ENCODE measurements at regions not wholly inside any gene's neighbourhood (a gene's known extent, or its start where the extent isn't known, plus 50 kb on each side); places are given as distances from the start of the nearest gene placed in this dataset.

DNA sequence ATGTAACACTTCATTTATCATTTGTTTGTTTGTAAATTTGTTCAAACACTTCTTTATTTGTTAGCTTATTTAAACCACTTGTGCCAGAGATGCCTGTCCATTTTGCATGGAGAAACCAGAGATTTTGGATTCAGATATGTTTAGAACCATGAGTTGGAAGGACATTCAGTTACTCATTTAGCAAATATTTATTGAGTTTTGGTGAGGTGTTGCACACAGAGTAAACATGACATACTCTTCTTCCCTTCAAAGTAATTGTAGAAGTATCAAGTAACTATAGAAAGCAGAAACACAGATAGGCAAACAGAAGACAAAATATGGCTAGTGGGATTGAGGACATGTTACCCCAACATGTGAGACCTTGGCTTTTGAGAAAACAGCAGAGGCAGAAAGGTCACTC, 136.8 kb upstream of the USP25 start:
- ChIA-PET CTCF (ENCODE audit: low intra/inter-chr PET ratio, low total read pairs) (interaction anchor here (1.4 to 2.1 kb wide), 2 partner anchors 729 to 1189 kb away, joined by 3 to 13 read pairs; no protein-coding TSS in a partner anchor), POLR2A (no interaction called here)
- intact Hi-C loops (cut with micrococcal nuclease; ENCODE audit: unreplicated experiment): loop anchor here (1.0 to 5.0 kb wide), 4 partner anchors 729 to 1334 kb away; no protein-coding TSS in a partner anchor
- ATAC-seq (no peak), DNase-seq (ENCODE audit: low spot score) (no peak), FAIRE-seq (no peak)
- BruUV-seq (replicated peaks): no TSS peak
- Histone ChIP-seq H3K9me3 (ENCODE audit: low read length) (no peaks in the 10 kb centered on the region), H3K36me3 (replicated peaks in 1 of 2; ENCODE audit: control insufficient read depth in 1 of 2, insufficient read depth in 2 of 2, low read length in 2 of 2) (no peaks in the 10 kb centered on the region), H3K9ac (ENCODE audit: insufficient read depth, low read depth, low read length) (no peak overlapping the region), H2AFZ (ENCODE audit: low read length) (no peak overlapping the region), H3K79me2 (ENCODE audit: insufficient read depth, low read length) (no peaks in the 10 kb centered on the region), H3K27me3 (ENCODE audit: control insufficient read depth in 1 of 2, insufficient read depth in 2 of 2, low read length in 2 of 2) (no peaks in the 10 kb centered on the region), H3K4me3 (replicated peaks in 1 of 3; ENCODE audit: insufficient read depth in 1 of 3, low read depth in 2 of 3, low read length in 3 of 3) (no peak overlapping the region), H3K4me2 (ENCODE audit: low read depth, low read length) (no peak overlapping the region), H3K27ac (ENCODE audit: extremely low read length, insufficient read depth, low read length) (no peak overlapping the region), H4K20me1 (ENCODE audit: insufficient read depth, low read length) (no peaks in the 10 kb centered on the region), H3K4me1 (ENCODE audit: insufficient read depth, low read length) (peaks cover 7% of the 10 kb centered on the region; the same call in 1 of the 2 replicates)
- in situ Hi-C loops (cut with HindIII; ENCODE audit: extremely low pct_ligation_motif_present, low pct_unique_long_range_greater_than_20kb): loop anchor here (25.0 kb wide), 2 partner anchors 1181 to 1331 kb away; no protein-coding TSS in a partner anchor
- TF ChIP-seq, protein P1, sequence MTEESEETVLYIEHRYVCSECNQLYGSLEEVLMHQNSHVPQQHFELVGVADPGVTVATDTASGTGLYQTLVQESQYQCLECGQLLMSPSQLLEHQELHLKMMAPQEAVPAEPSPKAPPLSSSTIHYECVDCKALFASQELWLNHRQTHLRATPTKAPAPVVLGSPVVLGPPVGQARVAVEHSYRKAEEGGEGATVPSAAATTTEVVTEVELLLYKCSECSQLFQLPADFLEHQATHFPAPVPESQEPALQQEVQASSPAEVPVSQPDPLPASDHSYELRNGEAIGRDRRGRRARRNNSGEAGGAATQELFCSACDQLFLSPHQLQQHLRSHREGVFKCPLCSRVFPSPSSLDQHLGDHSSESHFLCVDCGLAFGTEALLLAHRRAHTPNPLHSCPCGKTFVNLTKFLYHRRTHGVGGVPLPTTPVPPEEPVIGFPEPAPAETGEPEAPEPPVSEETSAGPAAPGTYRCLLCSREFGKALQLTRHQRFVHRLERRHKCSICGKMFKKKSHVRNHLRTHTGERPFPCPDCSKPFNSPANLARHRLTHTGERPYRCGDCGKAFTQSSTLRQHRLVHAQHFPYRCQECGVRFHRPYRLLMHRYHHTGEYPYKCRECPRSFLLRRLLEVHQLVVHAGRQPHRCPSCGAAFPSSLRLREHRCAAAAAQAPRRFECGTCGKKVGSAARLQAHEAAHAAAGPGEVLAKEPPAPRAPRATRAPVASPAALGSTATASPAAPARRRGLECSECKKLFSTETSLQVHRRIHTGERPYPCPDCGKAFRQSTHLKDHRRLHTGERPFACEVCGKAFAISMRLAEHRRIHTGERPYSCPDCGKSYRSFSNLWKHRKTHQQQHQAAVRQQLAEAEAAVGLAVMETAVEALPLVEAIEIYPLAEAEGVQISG (CRISPR knock-in tag; IDR thresholded peaks at IDR 0.05): no peak
- TF ChIP-seq TEAD2 (CRISPR knock-in tag; IDR thresholded peaks at IDR 0.05) (no peak), TOE1 (CRISPR knock-in tag; IDR thresholded peaks at IDR 0.05) (no peak), RBM22 (optimal IDR thresholded peaks at IDR 0.05; ENCODE audit: low read length) (no peak), MIXL1 (CRISPR knock-in tag; IDR thresholded peaks at IDR 0.05) (no peak), ZNF382 (CRISPR knock-in tag; IDR thresholded peaks at IDR 0.05; ENCODE audit: borderline replicate concordance) (no peak), ZNF850 (CRISPR knock-in tag; conservative IDR thresholded peaks at IDR 0.05) (no peak), ZNF737 (CRISPR knock-in tag; IDR thresholded peaks at IDR 0.05; ENCODE audit: borderline replicate concordance) (no peak), PRMT3 (CRISPR knock-in tag; IDR thresholded peaks at IDR 0.05; ENCODE audit: borderline replicate concordance, low read depth) (no peak), GTF2F1 (IDR thresholded peaks at IDR 0.05; ENCODE audit: low read length) (no peak), ZNF205 (CRISPR knock-in tag; IDR thresholded peaks at IDR 0.05) (no peak), MYNN (CRISPR knock-in tag; IDR thresholded peaks at IDR 0.05; ENCODE audit: low read depth) (no peak), SIX4 (CRISPR knock-in tag; IDR thresholded peaks at IDR 0.05) (no peak), NCOA1 (CRISPR knock-in tag; IDR thresholded peaks at IDR 0.05) (no peak), SALL2 (CRISPR knock-in tag; IDR thresholded peaks at IDR 0.05) (no peak)
- TF ChIP-seq, protein P2, sequence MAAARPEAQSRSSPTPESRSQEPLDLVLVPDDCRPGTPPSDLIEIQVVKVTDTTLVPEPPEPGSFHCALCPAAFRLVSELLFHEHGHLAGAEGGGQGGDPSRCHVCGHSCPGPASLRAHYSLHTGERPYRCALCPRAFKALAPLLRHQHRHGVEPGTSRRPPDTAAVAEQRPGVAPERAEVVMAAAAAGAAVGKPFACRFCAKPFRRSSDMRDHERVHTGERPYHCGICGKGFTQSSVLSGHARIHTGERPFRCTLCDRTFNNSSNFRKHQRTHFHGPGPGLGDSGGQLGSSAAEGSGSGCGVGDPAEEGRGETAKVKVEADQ (CRISPR knock-in tag; IDR thresholded peaks at IDR 0.05; ENCODE audit: borderline replicate concordance): no peak
- TF ChIP-seq, protein P3, sequence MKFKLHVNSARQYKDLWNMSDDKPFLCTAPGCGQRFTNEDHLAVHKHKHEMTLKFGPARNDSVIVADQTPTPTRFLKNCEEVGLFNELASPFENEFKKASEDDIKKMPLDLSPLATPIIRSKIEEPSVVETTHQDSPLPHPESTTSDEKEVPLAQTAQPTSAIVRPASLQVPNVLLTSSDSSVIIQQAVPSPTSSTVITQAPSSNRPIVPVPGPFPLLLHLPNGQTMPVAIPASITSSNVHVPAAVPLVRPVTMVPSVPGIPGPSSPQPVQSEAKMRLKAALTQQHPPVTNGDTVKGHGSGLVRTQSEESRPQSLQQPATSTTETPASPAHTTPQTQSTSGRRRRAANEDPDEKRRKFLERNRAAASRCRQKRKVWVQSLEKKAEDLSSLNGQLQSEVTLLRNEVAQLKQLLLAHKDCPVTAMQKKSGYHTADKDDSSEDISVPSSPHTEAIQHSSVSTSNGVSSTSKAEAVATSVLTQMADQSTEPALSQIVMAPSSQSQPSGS (CRISPR knock-in tag; IDR thresholded peaks at IDR 0.05): no peak
